HG03342 (cell line): ENCODE measurements at regions not wholly inside any gene's neighbourhood (a gene's known extent, or its start where the extent isn't known, plus 50 kb on each side); places are given as distances from the start of the nearest gene placed in this dataset.

Source experiments
- ATAC-seq: cut with Tn5 transposase; IDR thresholded peaks from one replicate; pipeline ENCODE4 v1.9.1; 2021; ENCODE audit warnings: mild to moderate bottlenecking, moderate library complexity; ENCODE audit not compliant: unreplicated experiment

GRCh38 chr1:164473544-164473943, 85.4 kb upstream of the PBX1 start:
- ATAC-seq = no peak

GRCh38 chr1:164475834-164476233, 83.2 kb upstream of the PBX1 start:
- ATAC-seq = no peak

- ATAC-seq = no peak
Measured at GRCh38 chr1:164477343-164477742, 81.6 kb upstream of the PBX1 start.

GRCh38 chr1:164479242-164479641, 79.7 kb upstream of the PBX1 start:
- no peak for ATAC-seq

GRCh38 chr1:164480285-164480907, 78.6 kb upstream of the PBX1 start:
- ATAC-seq = no peak

- ATAC-seq = no peak
Measured at GRCh38 chr1:164495905-164496304, 63.1 kb upstream of the PBX1 start.

GRCh38 chr1:164498792-164499191, 60.2 kb upstream of the PBX1 start:
- no peak for ATAC-seq

GRCh38 chr1:164504749-164505148, 54.2 kb upstream of the PBX1 start:
- ATAC-seq = no peak
